ENCODE measurements at regions not wholly inside any gene's neighbourhood (a gene's known extent, or its start where the extent isn't known, plus 50 kb on each side); places are given as distances from the start of the nearest gene placed in this dataset.

GRCh38 chr9:129306318-129306973 is 128.4 kb upstream of the IER5L start:
- H3K4ac ChIP-seq (ENCODE audit: low read depth, low read length), result no peak overlapping the region
- H3K27ac ChIP-seq (ENCODE audit: insufficient read depth, low read length), result no peak overlapping the region
- no peaks in the 10 kb centered on the region for H3K27me3 ChIP-seq (ENCODE audit: control insufficient read depth, insufficient read depth, low read length)
- no peak for DNase-seq
- in situ Hi-C loops (cut with MboI; ENCODE audit: low sequenced_read_pairs) (no loop called here), intact Hi-C loops (cut with micrococcal nuclease) (no loop called here), dilution Hi-C loops (cut with HindIII; ENCODE audit: low sequenced_read_pairs, unreplicated experiment) (no loop called here)
- no peak overlapping the region for H3K4me3 ChIP-seq (ENCODE audit: insufficient read depth, low read depth, low read length)
- H2AK5ac ChIP-seq (ENCODE audit: low read depth, low read length), result peak overlapping the region; percentile 13
- no peak overlapping the region for H4K91ac ChIP-seq (ENCODE audit: insufficient read depth, low read depth, low read length)
- peaks cover 4% of the 10 kb centered on the region; the same call in 1 of the 2 replicates for H3K9me1 ChIP-seq (ENCODE audit: insufficient read depth, low read length)
- H3K14ac ChIP-seq (replicated peaks; ENCODE audit: low read depth, low read length), result no peak overlapping the region
- no peak overlapping the region for H2BK120ac ChIP-seq (ENCODE audit: low read depth, low read length)
- CTCF ChIA-PET, result no interaction called here
- H3K9me3 ChIP-seq (ENCODE audit: control insufficient read depth, insufficient read depth, low read length), result peaks cover 10% of the 10 kb centered on the region
- H3K4me2 ChIP-seq (ENCODE audit: low read depth, low read length), result no peak overlapping the region
- TF ChIP-seq CEBPB (IDR thresholded peaks at IDR 0.05; ENCODE audit: low read depth, low read length) (no peak), MAFK (IDR thresholded peaks at IDR 0.05; ENCODE audit: low read depth, low read length) (no peak), FOS (IDR thresholded peaks at IDR 0.05; ENCODE audit: low read depth, low read length) (no peak), ELK1 (IDR thresholded peaks at IDR 0.05; ENCODE audit: borderline replicate concordance, low read depth, low read length) (no peak), BHLHE40 (IDR thresholded peaks at IDR 0.05; ENCODE audit: low read depth, low read length) (no peak), MXI1 (IDR thresholded peaks at IDR 0.05; ENCODE audit: borderline replicate concordance, low read depth, low read length) (no peak), MAZ (IDR thresholded peaks at IDR 0.05; ENCODE audit: borderline replicate concordance, low read depth, low read length) (no peak), CTCF (conservative IDR thresholded peaks at IDR 0.05; ENCODE audit: low read depth, low read length) (no peak), RCOR1 (IDR thresholded peaks at IDR 0.05; ENCODE audit: insufficient replicate concordance, low read length) (no peak), USF2 (IDR thresholded peaks at IDR 0.05; ENCODE audit: low read depth, low read length) (no peak), SMC3 (IDR thresholded peaks at IDR 0.05; ENCODE audit: low read depth, low read length) (no peak), CHD1 (IDR thresholded peaks at IDR 0.05; ENCODE audit: low read depth, low read length) (no peak)
- H2AK9ac ChIP-seq (replicated peaks; ENCODE audit: low read depth, low read length, poor library complexity), result no peak overlapping the region
- POLR2A ChIA-PET (ENCODE audit: unreplicated experiment), result interaction anchor here (0.6 kb wide), 1 partner anchor 122 kb away, joined by 3 read pairs; no protein-coding TSS in a partner anchor
- H4K20me1 ChIP-seq (ENCODE audit: insufficient read depth, low read length), result no peaks in the 10 kb centered on the region
- H3K18ac ChIP-seq (ENCODE audit: low read depth, low read length), result no peak overlapping the region
- no peak overlapping the region for H2BK5ac ChIP-seq (ENCODE audit: low read depth, low read length, poor library complexity, severe bottlenecking)
- BruUV-seq (replicated peaks), result no TSS peak
- peak overlapping the region; percentile 8 for H2AFZ ChIP-seq (replicated peaks; ENCODE audit: low read length, poor library complexity)
- H3K79me1 ChIP-seq (ENCODE audit: low read depth in 1 of 2, low read length in 2 of 2), result no peaks in the 10 kb centered on the region
- H3K4me1 ChIP-seq (ENCODE audit: control insufficient read depth, insufficient read depth, low read length), result peaks cover 3% of the 10 kb centered on the region; the same call in 1 of the 2 replicates
- no peak for ATAC-seq (ENCODE audit: low read depth)
- no peak overlapping the region; the same call in 1 of the 2 replicates for H3K23ac ChIP-seq (ENCODE audit: low read depth, low read length)
- H3K36me3 ChIP-seq (ENCODE audit: control insufficient read depth, insufficient read depth, low read length), result no peaks in the 10 kb centered on the region
- H4K5ac ChIP-seq (ENCODE audit: low read depth, low read length), result no peak overlapping the region; the same call in 1 of the 2 replicates
- no peak overlapping the region for H2BK15ac ChIP-seq (ENCODE audit: low read depth, low read length)
- H3K56ac ChIP-seq (ENCODE audit: extremely low read depth, insufficient read depth, low read length), result no peak overlapping the region
- no peak overlapping the region for H2BK20ac ChIP-seq (ENCODE audit: low read depth, low read length)
- H4K8ac ChIP-seq (ENCODE audit: low read depth in 2 of 2, low read length in 2 of 2), result no peak overlapping the region
- WGBS, 2 experiments (ENCODE audit: extremely low coverage in 2 of 2, insufficient read length in 1 of 2), result 74% methylated on average over 6 of the region's 13 CpGs; no CpG with 5 or more reads in 1 of the 2 experiments
- H3K9ac ChIP-seq (ENCODE audit: low read depth, low read length), result no peak overlapping the region
